Sigmoid colon (tissue), 3 donors: ENCODE measurements at regions not wholly inside any gene's neighbourhood (a gene's known extent, or its start where the extent isn't known, plus 50 kb on each side); places are given as distances from the start of the nearest gene placed in this dataset.

Experiments
- POLR2A ChIP-seq, 2 donors: fragments of 450-650 bp; IDR thresholded peaks; one replicate each; pipeline ENCODE4 v1.6.1; 2016; ENCODE audit warnings: antibody characterized with exemption in 2 of 2, mild to moderate bottlenecking in 2 of 2, moderate library complexity in 2 of 2
- TF ChIP-seq, protein P1 (sequence below), 4 experiments: fragments of 450-650 bp in 3 of 4; fragments of 200-600 bp in 1 of 4; IDR thresholded peaks; one replicate each; pipeline ENCODE4 v1.5.1; 2016 to 2019; ENCODE audit warnings: antibody characterized with exemption in 4 of 4, mild to moderate bottlenecking in 3 of 4, moderate library complexity in 2 of 4

DNA sequence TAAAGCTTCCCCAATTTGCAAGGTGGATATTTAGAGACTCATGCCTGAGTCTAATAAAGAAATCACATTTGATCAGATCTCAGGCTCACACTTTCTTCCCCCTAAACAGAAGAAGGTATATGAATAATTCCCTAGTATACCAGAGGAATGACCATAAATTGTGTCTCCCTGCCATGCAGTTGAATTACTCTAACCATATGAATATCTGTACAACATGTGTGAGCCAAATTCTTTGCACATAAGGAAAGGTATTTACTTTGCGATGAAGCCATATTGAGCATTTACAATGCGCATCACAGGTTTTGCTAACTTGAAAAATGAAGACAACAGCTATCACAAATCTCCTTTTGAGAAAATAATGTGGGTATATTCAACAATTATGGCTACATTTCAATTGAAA, 479.4 kb downstream of the NR2F1-AS1 start:
- no peak for TF ChIP-seq POLR2A (IDR thresholded peaks at IDR 0.05)
- TF ChIP-seq, protein P1, sequence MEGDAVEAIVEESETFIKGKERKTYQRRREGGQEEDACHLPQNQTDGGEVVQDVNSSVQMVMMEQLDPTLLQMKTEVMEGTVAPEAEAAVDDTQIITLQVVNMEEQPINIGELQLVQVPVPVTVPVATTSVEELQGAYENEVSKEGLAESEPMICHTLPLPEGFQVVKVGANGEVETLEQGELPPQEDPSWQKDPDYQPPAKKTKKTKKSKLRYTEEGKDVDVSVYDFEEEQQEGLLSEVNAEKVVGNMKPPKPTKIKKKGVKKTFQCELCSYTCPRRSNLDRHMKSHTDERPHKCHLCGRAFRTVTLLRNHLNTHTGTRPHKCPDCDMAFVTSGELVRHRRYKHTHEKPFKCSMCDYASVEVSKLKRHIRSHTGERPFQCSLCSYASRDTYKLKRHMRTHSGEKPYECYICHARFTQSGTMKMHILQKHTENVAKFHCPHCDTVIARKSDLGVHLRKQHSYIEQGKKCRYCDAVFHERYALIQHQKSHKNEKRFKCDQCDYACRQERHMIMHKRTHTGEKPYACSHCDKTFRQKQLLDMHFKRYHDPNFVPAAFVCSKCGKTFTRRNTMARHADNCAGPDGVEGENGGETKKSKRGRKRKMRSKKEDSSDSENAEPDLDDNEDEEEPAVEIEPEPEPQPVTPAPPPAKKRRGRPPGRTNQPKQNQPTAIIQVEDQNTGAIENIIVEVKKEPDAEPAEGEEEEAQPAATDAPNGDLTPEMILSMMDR (IDR thresholded peaks at IDR 0.05): no peak
